ENCODE measurements at regions not wholly inside any gene's neighbourhood (a gene's known extent, or its start where the extent isn't known, plus 50 kb on each side); places are given as distances from the start of the nearest gene placed in this dataset.

DNA sequence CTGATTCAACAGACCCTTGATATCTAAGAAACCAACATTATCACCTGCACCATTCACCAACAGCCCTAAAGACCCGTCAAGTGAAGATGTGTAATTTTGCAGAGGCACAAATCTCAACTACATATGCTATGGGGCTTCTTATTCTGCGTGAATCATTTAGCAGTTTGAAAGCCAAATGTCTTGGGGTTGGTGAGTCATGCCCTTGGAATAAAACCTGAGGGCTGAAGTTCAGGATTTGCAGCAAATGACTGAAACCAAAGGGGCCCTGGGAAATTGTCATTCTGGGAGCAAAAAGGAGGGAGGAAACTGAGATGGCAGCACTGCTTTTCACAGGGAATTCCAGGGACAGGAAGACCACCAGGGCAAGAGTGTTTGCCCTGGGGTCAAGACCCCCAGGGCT, 79.2 kb upstream of the TNR start:
- DNase-seq = no peak

DNA sequence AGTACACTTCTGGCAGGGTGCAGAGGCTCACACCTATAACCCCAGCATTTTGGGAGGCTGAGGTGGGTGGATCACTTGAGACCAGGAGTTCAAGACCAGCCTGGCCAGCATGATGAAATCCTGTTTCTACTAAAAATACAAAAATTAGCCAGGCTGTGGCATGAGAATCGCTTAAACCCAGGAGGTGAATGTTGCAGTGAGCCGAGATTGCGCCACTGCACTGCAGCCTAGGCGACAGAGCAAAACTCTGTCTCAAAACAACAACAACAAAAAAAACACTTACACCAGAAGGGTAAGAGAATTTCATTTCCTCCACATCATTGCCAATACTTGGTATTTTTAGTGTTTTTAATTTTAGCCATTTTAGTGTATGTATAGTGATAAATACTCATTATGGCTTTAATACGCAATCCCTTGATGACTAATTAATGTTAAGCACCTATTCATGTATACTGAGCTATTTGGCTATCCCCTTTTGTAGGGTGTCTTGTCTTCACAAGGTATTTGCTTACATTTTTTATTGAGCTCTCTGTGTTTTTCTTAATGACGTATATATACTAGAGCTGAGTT, 77.1 kb upstream of the TNR start:
- DNase-seq = no peak

DNA sequence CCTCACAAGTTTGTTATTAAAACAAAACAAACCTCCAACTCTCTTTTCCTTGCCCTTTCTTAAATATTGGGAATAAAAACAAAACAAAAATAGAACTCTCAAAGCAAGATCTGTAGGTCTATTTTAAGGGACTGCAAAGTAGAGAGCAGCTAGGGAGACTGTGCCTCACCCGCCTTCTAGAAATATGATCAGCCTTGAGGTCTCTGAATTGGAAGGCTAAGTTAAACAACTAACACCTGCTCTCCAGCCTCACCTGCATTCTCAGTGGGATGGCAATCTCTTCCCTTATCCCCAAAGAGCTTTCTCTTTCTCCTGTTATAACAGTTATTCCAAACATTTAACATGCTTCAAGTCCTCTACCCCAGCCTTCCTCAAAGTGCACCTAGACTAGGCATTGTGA, 75.5 kb upstream of the TNR start:
- peak; percentile 46 for DNase-seq

DNA sequence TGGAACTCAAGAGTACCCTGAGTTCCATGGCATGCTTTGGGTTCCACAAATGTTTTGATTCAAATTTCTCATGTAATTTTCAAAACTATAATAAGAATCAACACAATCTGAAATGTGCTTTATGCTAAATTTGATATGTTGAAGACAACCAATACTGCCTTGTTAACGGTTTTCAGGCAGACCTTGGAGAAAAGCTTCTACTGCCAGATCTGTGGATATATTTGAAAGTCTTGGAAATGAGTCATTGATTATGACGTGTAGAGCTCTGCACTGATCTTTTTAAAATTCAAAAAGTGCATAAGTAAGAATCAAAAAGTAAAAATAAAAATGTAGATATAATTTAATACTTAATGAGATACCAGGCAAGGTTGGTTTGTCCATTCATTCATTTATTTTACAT, 74.0 kb upstream of the TNR start:
- DNase-seq = no peak

DNA sequence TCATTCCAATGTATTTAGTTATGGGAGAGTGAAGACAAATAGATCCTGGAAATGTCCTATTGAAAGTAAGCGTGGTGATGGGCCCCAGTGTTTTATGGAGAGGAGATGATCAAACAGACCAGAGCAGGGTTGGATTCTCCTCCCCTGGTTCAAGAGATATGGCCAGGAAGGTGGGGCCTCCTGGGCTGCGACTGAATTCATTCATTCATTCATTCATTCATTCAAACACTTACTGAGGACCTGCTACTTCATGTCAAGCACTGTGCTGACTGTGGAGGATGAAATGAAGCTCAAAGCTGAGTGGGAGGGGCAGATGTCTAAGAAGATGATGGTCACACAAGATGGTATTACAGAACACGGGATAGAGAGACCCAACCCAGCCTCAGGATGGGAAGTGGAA, 71.5 kb upstream of the TNR start:
- DNase-seq = no peak

DNA sequence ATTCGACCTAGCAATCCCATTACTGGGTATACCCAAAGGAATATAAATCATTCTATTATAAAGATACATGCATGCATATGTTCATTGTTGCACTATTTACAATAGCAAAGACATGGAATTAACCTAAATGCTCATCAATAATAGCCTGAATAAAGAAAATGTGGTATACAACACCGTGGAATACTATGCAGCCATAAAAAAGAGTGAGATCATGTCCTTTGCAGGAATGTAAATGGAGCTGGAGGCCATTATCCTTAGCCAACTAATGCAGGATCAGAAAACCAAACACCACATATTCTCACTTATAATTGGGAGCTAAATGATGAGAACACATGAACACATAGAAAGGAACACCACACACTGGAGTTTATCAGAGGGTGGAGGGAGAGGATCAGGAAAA, 69.5 kb upstream of the TNR start:
- no peak for DNase-seq

DNA sequence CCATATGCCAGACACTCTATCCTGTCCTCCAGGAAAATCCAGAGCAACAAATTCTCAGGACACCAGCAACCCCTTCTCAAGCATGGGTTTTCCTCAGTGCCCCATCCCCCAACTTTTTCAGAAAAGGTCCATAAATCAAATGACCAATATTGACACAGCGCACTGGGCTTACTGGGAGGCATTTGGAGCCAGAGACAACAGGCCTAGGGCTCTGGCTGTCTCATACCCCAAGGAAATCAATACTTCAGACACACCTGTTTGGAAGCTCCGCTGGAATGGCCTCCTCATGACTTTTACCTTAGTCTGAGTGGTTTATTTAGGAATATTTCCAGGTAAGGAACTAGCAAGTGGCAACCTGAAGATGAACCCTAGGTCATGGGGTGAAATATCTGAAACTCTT, 66.9 kb upstream of the TNR start:
- DNase-seq = peak; percentile 10

DNA sequence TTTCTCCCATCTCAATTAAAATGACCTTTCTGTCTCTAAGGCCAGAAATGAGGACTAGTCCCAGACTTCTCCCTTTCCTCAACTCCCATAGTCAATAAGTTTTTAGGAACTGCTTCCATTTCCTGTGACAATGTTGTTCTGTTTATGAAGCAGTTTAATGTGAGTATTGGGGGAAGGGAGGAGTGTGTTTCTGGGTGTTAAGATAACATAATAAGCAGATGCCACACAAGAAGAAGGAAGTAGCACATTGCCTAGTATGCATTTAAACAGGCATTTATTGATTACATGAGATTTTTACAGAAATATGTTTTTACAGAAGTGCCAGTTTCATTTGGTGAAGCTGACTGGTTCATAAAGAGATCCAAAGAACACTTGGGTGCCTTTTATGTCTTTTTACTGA, 65.6 kb upstream of the TNR start:
- no peak for DNase-seq

DNA sequence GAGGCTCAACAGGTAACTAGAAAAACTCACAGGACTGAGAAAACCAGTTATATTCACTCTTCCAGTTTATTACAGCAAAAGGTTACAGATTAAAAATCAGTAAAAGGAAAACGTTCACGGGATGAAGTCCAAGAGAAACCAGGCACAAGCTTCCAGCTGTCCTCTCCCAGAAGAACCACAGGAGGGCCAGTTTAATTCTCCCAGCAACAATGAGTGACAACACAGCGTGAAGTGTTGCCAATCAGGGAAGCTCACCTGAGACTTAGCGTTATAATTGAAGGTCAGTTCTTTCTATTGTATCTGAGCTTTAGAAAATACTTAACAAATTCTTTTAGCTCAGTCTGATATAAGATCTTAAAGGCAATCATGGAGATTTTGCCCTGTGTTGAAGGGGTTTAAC, 65.2 kb upstream of the TNR start:
- peak; percentile 15 for DNase-seq

DNA sequence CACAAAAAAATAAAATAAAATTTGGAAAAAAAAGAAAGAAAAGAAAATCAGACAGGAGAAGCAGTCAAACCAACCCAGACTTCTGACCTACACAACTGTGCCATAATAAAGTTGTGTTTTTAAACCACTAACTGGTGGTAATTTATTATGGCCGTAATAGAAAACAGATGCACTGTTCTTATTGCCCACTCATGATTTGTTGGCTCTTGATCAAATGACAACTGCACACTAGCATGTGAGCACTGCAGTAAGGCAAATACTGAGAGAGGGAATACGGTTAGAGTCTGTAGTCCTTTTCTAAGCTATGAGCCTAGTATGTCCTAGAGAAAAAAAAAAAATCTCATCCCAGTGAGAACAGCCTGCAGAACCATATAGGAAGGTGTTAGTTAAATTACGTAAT, 61.2 kb upstream of the TNR start:
- no peak for DNase-seq

DNA sequence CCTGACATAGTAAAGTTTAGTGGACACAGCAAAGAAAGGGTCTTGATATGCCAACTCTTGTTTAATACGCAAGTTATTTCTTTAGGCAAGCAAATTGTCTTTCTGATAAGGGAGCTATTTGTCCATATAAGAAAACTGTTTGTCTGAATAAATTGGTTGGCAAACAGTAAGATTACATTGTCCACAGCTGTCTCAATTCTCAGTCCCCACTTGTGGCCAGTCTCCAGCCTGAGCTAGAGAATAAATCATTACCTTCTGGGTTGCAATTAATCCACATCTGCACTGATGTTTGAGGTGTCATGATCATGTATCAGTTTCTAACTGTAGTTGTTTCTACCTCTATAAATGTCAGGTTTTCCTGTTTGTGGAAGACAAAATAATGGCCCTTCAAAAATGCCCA, 60.0 kb upstream of the TNR start:
- no peak for DNase-seq

DNA sequence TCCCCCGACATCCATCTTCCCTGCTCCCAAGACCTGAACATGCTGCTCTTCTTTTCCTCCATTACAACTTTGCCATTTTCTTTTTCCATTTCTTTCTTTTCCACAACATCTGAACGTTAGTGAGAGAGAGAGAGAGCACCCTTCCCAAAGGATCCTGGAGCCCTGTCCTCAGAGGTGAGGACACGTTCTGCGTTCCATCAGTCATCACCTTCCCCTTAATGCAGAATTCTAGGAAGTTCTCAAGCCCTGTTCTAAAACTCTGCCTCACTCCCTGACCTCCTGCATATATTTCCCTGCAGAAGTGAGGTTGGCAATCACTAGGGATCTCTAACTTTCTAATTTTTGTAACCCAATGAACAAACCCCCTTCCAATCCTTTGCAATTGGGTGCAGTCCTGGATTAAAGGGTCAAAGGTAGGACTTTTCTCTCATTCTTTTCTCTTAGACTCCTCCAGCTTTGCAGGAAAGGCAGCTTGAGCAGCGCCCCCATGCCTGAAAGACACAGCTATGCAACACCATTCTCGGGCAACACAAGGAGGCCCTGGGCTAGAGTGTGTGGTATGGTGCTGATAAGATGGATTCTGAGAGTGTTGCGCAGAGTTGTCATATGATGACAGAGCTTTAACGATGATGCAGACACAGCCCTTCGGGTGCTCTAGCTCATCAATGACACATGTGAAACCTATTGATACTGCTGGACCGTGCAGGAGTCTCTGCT, 59.2 kb upstream of the TNR start:
- no peak for DNase-seq

DNA sequence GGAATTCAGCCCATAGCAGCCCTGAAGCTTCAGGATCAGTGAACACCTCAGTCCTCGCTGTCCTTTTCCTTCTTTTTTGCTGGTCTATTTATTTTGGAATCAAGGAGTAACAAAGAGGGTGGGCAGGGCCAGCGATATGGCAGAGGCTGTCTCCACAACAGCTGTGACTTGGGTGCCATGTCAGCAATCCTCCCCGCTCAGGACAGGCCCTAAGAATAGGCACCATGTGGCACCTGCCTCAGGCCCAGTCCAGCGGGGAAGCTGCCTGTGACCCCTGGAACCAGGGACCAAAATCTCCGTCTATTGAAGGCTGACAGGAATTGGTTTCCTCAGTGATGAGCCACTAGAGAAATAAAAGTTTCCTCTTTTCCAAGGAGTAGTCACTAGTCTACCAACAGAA, 58.6 kb upstream of the TNR start:
- no peak for DNase-seq

DNA sequence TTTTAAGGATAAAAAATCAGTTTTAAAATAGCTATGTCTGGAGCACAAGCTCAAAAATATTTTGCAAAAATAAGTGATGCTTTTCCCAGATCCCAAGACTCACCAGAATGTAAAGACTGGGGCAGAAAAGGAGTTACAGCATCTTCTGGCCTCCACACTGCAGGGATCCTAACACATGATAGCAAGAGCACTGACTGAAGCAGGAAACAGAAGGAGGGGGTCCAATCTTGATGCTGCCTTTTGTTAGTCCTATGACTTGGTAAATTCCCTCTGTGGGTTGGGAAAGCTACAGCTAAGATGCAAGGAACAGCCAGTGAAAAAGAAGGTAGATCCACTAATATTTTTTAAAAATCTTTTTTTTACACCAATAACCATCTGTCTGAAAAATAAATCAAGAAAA, 54.2 kb upstream of the TNR start:
- no peak for DNase-seq

DNA sequence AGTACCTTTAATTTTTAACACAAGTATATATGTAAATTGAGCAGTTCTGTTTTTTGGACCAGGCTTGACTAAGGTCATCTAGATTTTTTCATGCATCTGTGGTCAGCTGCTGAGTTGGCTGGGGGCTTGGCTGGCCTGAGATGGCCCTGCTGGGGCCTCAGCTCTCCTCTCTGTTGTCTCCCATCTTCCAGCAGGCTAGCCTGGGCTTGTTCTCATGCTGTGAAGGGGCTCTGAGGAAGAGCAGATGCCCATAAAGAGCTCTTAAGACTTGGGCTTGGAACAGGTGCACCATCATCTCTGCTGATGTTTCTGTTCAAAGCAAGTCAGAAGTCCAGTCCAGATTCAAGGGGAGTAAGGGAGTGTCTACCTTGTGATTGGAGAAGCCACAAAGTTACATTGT, 51.2 kb upstream of the TNR start:
- DNase-seq = no peak

DNA sequence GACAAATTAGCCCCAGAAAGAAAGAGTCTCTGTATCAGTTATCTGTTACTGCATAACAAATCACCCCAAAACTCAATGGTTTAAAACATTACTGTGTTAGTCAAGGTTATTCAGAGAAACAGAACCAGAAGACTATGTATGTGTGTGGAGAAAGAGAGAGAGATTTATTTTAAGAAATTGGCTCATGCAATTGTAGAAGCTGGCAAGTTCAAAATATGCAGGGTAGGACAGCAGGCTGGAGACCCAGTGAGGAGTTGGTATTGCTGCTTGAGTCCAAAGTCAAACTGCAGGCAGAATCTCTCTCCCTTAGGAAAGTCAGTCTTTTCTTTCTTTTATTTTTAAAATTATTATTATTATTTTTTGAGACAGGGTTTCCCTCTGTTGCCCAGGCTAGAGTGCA, 50.2 kb upstream of the TNR start:
- no peak for DNase-seq
